ENCODE measurements at regions not wholly inside any gene's neighbourhood (a gene's known extent, or its start where the extent isn't known, plus 50 kb on each side); places are given as distances from the start of the nearest gene placed in this dataset.

GRCh38 chr5:142512043-142513042, 173.5 kb downstream of the FGF1 start (continued):
- no peak for TF ChIP-seq ZBTB42 (CRISPR knock-in tag; IDR thresholded peaks at IDR 0.05)
- TF ChIP-seq HBP1 (CRISPR knock-in tag; IDR thresholded peaks at IDR 0.05; ENCODE audit: low read depth) = 0 out of 2 replicates have a peak, but pooled peaks have one; percentile 30
- no peak for TF ChIP-seq HHEX (CRISPR knock-in tag; IDR thresholded peaks at IDR 0.05)
- no peak for TF ChIP-seq ZNF850 (CRISPR knock-in tag; conservative IDR thresholded peaks at IDR 0.05)
- TF ChIP-seq TGIF2 (CRISPR knock-in tag; IDR thresholded peaks at IDR 0.05) = no peak
- no peak for TF ChIP-seq MAFG (CRISPR knock-in tag; IDR thresholded peaks at IDR 0.05)
- TF ChIP-seq ZNF703 (CRISPR knock-in tag; IDR thresholded peaks at IDR 0.05; ENCODE audit: borderline replicate concordance) = no peak
- peak; percentile 43; the same call in 1 of the 2 replicates for TF ChIP-seq FOSL1 (CRISPR knock-in tag; IDR thresholded peaks at IDR 0.05; ENCODE audit: borderline replicate concordance)
- TF ChIP-seq ZBTB25 (CRISPR knock-in tag; IDR thresholded peaks at IDR 0.05) = no peak
- 0 out of 2 replicates have a peak, but pooled peaks have one; percentile 21 for TF ChIP-seq SALL1 (CRISPR knock-in tag; IDR thresholded peaks at IDR 0.05)
- no peak for TF ChIP-seq KDM1A (CRISPR knock-in tag; IDR thresholded peaks at IDR 0.05)
- no peak for TF ChIP-seq MYPOP (CRISPR knock-in tag; IDR thresholded peaks at IDR 0.05)
- no peak for TF ChIP-seq HOXA5 (CRISPR knock-in tag; IDR thresholded peaks at IDR 0.05)
- no peak for TF ChIP-seq ZNF354B (CRISPR knock-in tag; IDR thresholded peaks at IDR 0.05)
- TF ChIP-seq ZNF691 (CRISPR knock-in tag; IDR thresholded peaks at IDR 0.05; ENCODE audit: borderline replicate concordance, low read depth) = no peak
- peak; percentile 26; the same call in 1 of the 2 replicates for TF ChIP-seq ZNF605 (CRISPR knock-in tag; IDR thresholded peaks at IDR 0.05)
- no peak for TF ChIP-seq GTF3A (CRISPR knock-in tag; conservative IDR thresholded peaks at IDR 0.05)
- TF ChIP-seq ZBTB46 (CRISPR knock-in tag; IDR thresholded peaks at IDR 0.05; ENCODE audit: borderline replicate concordance) = no peak
- TF ChIP-seq THAP11 (CRISPR knock-in tag; IDR thresholded peaks at IDR 0.05) = no peak
- no peak for TF ChIP-seq AKAP8 (CRISPR knock-in tag; IDR thresholded peaks at IDR 0.05)
- TF ChIP-seq ZNF335 (CRISPR knock-in tag; IDR thresholded peaks at IDR 0.05) = no peak
- no peak for TF ChIP-seq HOXD1 (CRISPR knock-in tag; IDR thresholded peaks at IDR 0.05)
- TF ChIP-seq FOXJ3 (CRISPR knock-in tag; IDR thresholded peaks at IDR 0.05; ENCODE audit: borderline replicate concordance) = no peak
- TF ChIP-seq U2AF2 (IDR thresholded peaks at IDR 0.05; ENCODE audit: low read depth, low read length) = no peak
- TF ChIP-seq ZNF737 (CRISPR knock-in tag; IDR thresholded peaks at IDR 0.05; ENCODE audit: borderline replicate concordance) = no peak
